Osteocyte (in vitro differentiated cells): ENCODE measurements at regions not wholly inside any gene's neighbourhood (a gene's known extent, or its start where the extent isn't known, plus 50 kb on each side); places are given as distances from the start of the nearest gene placed in this dataset.
"Not testable (repeated sequence)": the region's sequence is repeated elsewhere in the genome, so short reads cannot be mapped to it uniquely, and the experiment has no call there.

Experiments
- DNase-seq: peaks from one replicate; pipeline ENCODE4 v3.0.0; 2021; ENCODE audit warnings: mixed read lengths; ENCODE audit not compliant: unreplicated experiment; ENCODE audit errors: extremely low spot score
- H3K27ac Mint-ChIP-seq: one replicate; pipeline ENCODE4 v1.8.0; 2021; ENCODE audit warnings: mild to moderate bottlenecking, mixed read lengths; ENCODE audit not compliant: unreplicated experiment
- H3K27me3 Mint-ChIP-seq: one replicate; pipeline ENCODE4 v1.8.0; 2021; ENCODE audit warnings: mixed read lengths; ENCODE audit not compliant: unreplicated experiment
- H3K36me3 Mint-ChIP-seq: one replicate; pipeline ENCODE4 v1.8.0; 2021; ENCODE audit warnings: mixed read lengths; ENCODE audit not compliant: unreplicated experiment
- H3K4me1 Mint-ChIP-seq: one replicate; pipeline ENCODE4 v1.8.0; 2021; ENCODE audit warnings: mixed read lengths; ENCODE audit not compliant: unreplicated experiment
- H3K4me3 Mint-ChIP-seq: one replicate; pipeline ENCODE4 v1.8.0; 2021; ENCODE audit warnings: mild to moderate bottlenecking, moderate library complexity, mixed read lengths; ENCODE audit not compliant: unreplicated experiment
- H3K9me3 Mint-ChIP-seq: one replicate; pipeline ENCODE4 v1.8.0; 2021; ENCODE audit warnings: mixed read lengths; ENCODE audit not compliant: unreplicated experiment
- TF ChIP-seq, protein P1 (sequence below): fragments of 200-600 bp; sonication (generic); IDR thresholded peaks from 2 replicates; pipeline ENCODE4 v1.5.0; 2021; ENCODE audit warnings: antibody characterized with exemption, mild to moderate bottlenecking, moderate library complexity

DNA sequence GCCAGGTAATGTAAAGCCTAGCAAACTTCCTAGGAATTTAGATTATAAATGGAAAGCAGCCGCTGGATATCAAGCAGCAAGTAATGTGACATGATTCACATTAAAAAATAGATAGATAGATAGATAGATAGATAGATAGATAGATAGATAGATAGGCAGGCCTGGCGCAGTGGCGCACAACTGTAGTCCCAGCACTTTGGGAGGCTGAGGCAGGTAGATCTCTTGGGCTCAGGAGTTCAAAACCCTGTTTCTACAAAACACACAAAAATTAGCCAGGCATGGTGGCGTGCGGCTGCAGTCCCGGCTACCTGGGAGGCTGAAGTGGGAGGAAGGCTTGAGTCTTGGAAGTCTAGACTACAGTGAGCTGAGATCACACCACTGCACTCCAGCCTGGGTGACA, 236.9 kb downstream of the SLITRK6 start:
- H3K27me3 Mint-ChIP-seq, result no peaks in the 10 kb centered on the region
- H3K36me3 Mint-ChIP-seq, result no peaks in the 10 kb centered on the region
- DNase-seq, result no peak
- H3K9me3 Mint-ChIP-seq, result no peaks in the 10 kb centered on the region
- TF ChIP-seq, protein P1, sequence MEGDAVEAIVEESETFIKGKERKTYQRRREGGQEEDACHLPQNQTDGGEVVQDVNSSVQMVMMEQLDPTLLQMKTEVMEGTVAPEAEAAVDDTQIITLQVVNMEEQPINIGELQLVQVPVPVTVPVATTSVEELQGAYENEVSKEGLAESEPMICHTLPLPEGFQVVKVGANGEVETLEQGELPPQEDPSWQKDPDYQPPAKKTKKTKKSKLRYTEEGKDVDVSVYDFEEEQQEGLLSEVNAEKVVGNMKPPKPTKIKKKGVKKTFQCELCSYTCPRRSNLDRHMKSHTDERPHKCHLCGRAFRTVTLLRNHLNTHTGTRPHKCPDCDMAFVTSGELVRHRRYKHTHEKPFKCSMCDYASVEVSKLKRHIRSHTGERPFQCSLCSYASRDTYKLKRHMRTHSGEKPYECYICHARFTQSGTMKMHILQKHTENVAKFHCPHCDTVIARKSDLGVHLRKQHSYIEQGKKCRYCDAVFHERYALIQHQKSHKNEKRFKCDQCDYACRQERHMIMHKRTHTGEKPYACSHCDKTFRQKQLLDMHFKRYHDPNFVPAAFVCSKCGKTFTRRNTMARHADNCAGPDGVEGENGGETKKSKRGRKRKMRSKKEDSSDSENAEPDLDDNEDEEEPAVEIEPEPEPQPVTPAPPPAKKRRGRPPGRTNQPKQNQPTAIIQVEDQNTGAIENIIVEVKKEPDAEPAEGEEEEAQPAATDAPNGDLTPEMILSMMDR, result no peak
- no peak overlapping the region for H3K27ac Mint-ChIP-seq
- no peak overlapping the region for H3K4me3 Mint-ChIP-seq
- H3K4me1 Mint-ChIP-seq, result peaks cover 6% of the 10 kb centered on the region

DNA sequence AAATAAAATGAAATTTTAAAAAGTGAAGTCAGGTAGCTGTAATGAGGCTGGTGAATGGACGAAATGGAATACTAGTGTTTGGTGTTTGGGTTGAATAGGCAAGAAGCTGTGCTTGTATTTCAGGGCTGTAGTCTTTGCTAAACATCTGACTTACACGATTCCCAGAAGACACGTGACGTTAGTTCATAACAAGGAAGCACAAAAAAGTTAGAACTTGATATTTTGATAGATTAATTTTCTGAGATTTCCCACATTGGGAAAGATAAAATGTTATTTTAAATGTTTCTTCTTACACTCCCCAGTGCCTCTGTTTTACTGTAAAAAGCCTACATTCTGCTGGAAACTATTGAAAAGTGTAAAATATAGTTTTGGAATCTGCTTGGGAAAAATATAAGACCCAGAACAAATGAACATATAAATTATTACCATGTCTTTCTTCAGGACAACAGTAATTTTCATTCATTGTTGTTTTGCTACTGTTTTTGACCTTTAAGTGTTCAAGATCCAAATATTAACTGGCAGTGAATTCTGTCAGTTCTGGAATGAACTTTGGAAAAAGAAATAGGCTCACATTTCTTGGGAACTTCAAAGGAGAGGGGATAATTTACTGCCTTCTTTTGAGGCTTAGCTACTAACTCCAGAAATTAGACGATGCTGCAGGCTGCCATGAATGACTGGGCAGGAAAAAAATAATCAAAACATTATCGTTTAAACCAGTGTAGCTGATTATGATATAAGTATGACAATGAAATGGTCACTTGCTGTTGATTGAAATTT, 241.3 kb downstream of the SLITRK6 start:
- Mint-ChIP-seq H3K4me3 (no peak overlapping the region), H3K36me3 (no peaks in the 10 kb centered on the region), H3K4me1 (peaks cover 3% of the 10 kb centered on the region), H3K9me3 (peaks cover 7% of the 10 kb centered on the region), H3K27ac (no peak overlapping the region), H3K27me3 (no peaks in the 10 kb centered on the region)
- DNase-seq, result no peak
- TF ChIP-seq, protein P1, result no peak

DNA sequence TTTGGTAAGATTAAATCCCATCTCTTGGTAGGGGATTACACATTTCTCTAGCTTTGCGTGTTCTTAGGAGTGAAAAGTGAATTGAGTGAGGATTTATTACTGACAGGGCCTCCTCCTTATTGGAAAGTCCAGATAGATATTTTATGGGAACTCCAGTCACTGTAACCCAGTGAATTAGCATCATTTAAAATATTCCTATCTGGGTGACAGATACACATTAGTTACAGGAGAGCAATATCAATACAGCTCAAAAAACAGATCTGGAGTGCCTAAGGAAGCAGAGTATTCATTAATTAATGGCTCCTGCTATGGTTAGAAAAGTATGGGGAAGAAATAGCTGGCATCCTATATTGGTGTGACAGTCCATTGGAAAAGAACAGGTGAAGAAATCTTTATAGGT, 248.2 kb downstream of the SLITRK6 start:
- TF ChIP-seq, protein P1, result no peak
- H3K27ac Mint-ChIP-seq, result no peak overlapping the region
- H3K27me3 Mint-ChIP-seq, result no peaks in the 10 kb centered on the region
- H3K9me3 Mint-ChIP-seq, result peaks cover 22% of the 10 kb centered on the region
- DNase-seq, result no peak
- no peak overlapping the region for H3K4me3 Mint-ChIP-seq
- peaks cover 2% of the 10 kb centered on the region for H3K36me3 Mint-ChIP-seq
- no peaks in the 10 kb centered on the region for H3K4me1 Mint-ChIP-seq

DNA sequence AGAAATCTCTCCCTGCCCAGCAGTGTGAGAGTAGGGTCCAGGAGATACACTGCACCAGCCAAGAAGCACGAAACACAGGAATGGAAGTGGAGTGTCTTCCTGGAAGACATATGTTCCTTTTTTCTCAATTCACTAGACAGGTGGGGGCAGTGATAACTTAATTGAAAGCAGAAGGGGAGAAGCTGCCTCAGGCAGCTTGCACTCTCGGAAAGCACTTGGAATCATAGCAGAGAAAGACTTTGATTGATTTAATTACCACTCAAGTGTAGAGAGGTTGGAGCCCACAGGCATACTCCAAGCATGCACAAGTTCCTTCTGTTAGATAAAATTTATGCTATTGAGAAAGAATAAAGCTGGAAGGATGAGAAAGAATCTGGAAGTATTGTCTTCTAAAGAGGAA, 249.4 kb downstream of the SLITRK6 start:
- Mint-ChIP-seq H3K4me3 (no peak overlapping the region), H3K27ac (no peak overlapping the region), H3K9me3 (peaks cover 16% of the 10 kb centered on the region), H3K36me3 (peaks cover 2% of the 10 kb centered on the region), H3K4me1 (no peaks in the 10 kb centered on the region), H3K27me3 (no peaks in the 10 kb centered on the region)
- TF ChIP-seq, protein P1, result no peak
- DNase-seq, result no peak

DNA sequence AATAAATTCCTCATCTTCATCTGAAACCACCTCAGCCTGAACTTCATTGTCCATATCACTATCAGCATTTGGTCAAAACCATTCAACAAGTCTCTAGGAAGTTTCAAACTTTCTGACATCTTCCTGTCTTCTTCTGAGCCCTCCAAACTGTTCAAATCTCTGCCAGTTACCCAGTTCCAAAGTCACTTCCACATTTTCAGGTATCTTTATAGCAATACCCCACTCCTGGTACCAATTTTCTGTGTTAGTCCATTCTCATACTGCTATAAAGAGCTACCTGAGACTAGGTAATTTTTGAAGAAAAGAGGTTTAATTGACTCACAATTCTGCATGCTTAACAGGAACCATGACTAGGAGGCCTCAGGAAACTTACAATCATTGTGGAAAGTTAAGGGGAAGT, 250.4 kb downstream of the SLITRK6 start:
- H3K27ac Mint-ChIP-seq, H3K27me3 Mint-ChIP-seq, H3K36me3 Mint-ChIP-seq, DNase-seq, H3K4me3 Mint-ChIP-seq, H3K4me1 Mint-ChIP-seq: not testable (repeated sequence)
- H3K9me3 Mint-ChIP-seq, result peaks cover 19% of the 10 kb centered on the region
